Neural progenitor cell (in vitro differentiated cells): ENCODE measurements at regions not wholly inside any gene's neighbourhood (a gene's known extent, or its start where the extent isn't known, plus 50 kb on each side); places are given as distances from the start of the nearest gene placed in this dataset.
"Not testable (repeated sequence)": the region's sequence is repeated elsewhere in the genome, so short reads cannot be mapped to it uniquely, and the experiment has no call there.

ENCODE experiments used
- DNase-seq: peaks from one replicate; pipeline ENCODE4 v3.0.0-alpha.2; 2016; ENCODE audit warnings: low spot score
- H2AFZ ChIP-seq: fragments of 200-600 bp; sonication (generic); replicated peaks from 2 replicates; pipeline ENCODE4 v1.6.1; 2016; ENCODE audit warnings: antibody characterized with exemption
- H3F3A ChIP-seq: fragments of 200-600 bp; sonication (generic); 2 replicates; pipeline ENCODE4 v1.6.1; 2016; ENCODE audit warnings: antibody characterized with exemption, low read depth
- H3K27ac ChIP-seq: fragments of 200-600 bp; sonication (generic); 2 replicates; pipeline ENCODE4 v1.5.1; 2016; ENCODE audit warnings: mild to moderate bottlenecking
- H3K27me3 ChIP-seq: fragments of 200-600 bp; sonication (generic); 2 replicates; pipeline ENCODE4 v1.6.1; 2016; ENCODE audit warnings: mild to moderate bottlenecking, moderate library complexity
- H3K36me3 ChIP-seq: fragments of 200-600 bp; sonication (generic); 2 replicates; pipeline ENCODE4 v1.5.1; 2016
- H3K4me1 ChIP-seq: fragments of 200-600 bp; sonication (generic); 2 replicates; pipeline ENCODE4 v1.6.1; 2016; ENCODE audit warnings: mixed run types
- H3K4me2 ChIP-seq: fragments of 200-600 bp; sonication (generic); 2 replicates; pipeline ENCODE4 v1.6.1; 2016
- H3K4me3 ChIP-seq: fragments of 200-600 bp; sonication (generic); 2 replicates; pipeline ENCODE4 v1.5.1; 2016
- H3K79me2 ChIP-seq: fragments of 200-600 bp; sonication (generic); 2 replicates; pipeline ENCODE4 v1.6.1; 2016; ENCODE audit warnings: low read depth
- H3K9ac ChIP-seq: fragments of 200-600 bp; sonication (generic); 2 replicates; pipeline ENCODE4 v1.6.1; 2016
- H3K9me3 ChIP-seq: fragments of 200-600 bp; sonication (generic); 2 replicates; pipeline ENCODE4 v1.5.1; 2016; ENCODE audit warnings: low read depth
- H4K20me1 ChIP-seq: fragments of 200-600 bp; sonication (generic); 2 replicates; pipeline ENCODE4 v1.6.1; 2016; ENCODE audit warnings: low read depth
- H3K27ac Mint-ChIP-seq: 3 replicates; pipeline ENCODE4 v1.8.0; 2021; ENCODE audit warnings: mixed read lengths
- H3K27me3 Mint-ChIP-seq: 2 replicates; pipeline ENCODE4 v1.8.0; 2022; ENCODE audit warnings: low read depth, mild to moderate bottlenecking, inconsistent platforms, moderate library complexity, mixed read lengths; ENCODE audit not compliant: insufficient read depth
- H3K36me3 Mint-ChIP-seq: 3 replicates; pipeline ENCODE4 v1.8.0; 2021; ENCODE audit warnings: mixed read lengths
- H3K4me1 Mint-ChIP-seq: 3 replicates; pipeline ENCODE4 v1.8.0; 2021; ENCODE audit warnings: mixed read lengths
- H3K4me3 Mint-ChIP-seq: 3 replicates; pipeline ENCODE4 v1.8.0; 2021; ENCODE audit warnings: mild to moderate bottlenecking, moderate library complexity, mixed read lengths
- H3K9me3 Mint-ChIP-seq: 3 replicates; pipeline ENCODE4 v1.8.0; 2020; ENCODE audit warnings: mixed read lengths
- EZH2 ChIP-seq: fragments of 200-600 bp; sonication (generic); IDR thresholded peaks from 2 replicates; pipeline ENCODE4 v1.6.1; 2017; ENCODE audit warnings: antibody characterized with exemption, mild to moderate bottlenecking, moderate library complexity
- EZH2phosphoT487 ChIP-seq: fragments of 200-600 bp; sonication (generic); IDR thresholded peaks from 2 replicates; pipeline ENCODE4 v1.6.1; 2017; ENCODE audit warnings: antibody characterized with exemption
- TF ChIP-seq, protein P1 (sequence below): fragments of 200-600 bp; sonication (generic); IDR thresholded peaks from 2 replicates; pipeline ENCODE4 v1.5.1; 2017; ENCODE audit warnings: antibody characterized with exemption, mild to moderate bottlenecking

DNA sequence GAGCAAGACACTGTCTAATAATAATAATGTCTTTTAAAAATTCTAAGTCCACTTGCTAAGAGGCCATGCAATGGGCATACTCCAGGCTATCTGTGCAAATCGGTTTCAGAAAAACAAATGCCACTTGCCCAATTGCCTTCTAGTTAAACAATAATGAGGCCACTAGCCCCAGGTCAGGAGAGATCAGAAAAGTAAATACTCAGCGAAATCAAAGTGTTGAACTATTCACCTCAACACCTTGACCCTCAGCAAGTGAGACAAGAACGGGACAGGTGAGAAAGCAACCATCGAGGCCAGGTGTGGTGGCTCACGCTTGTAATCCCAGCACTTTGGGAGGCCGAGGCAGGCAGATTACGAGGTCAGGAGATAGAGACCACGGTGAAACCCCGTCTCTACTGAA is 72.3 kb upstream of the SYN3 start:
- H3K9me3 ChIP-seq, result no peaks in the 10 kb centered on the region
- no peaks in the 10 kb centered on the region for H4K20me1 ChIP-seq
- H3K36me3 Mint-ChIP-seq, result no peaks in the 10 kb centered on the region
- no peak overlapping the region for H3K4me3 Mint-ChIP-seq
- no peaks in the 10 kb centered on the region for H3K36me3 ChIP-seq
- H3F3A ChIP-seq, result no peaks in the 10 kb centered on the region
- no peak overlapping the region for H3K4me3 ChIP-seq
- no peak for TF ChIP-seq EZH2
- TF ChIP-seq, protein P1, sequence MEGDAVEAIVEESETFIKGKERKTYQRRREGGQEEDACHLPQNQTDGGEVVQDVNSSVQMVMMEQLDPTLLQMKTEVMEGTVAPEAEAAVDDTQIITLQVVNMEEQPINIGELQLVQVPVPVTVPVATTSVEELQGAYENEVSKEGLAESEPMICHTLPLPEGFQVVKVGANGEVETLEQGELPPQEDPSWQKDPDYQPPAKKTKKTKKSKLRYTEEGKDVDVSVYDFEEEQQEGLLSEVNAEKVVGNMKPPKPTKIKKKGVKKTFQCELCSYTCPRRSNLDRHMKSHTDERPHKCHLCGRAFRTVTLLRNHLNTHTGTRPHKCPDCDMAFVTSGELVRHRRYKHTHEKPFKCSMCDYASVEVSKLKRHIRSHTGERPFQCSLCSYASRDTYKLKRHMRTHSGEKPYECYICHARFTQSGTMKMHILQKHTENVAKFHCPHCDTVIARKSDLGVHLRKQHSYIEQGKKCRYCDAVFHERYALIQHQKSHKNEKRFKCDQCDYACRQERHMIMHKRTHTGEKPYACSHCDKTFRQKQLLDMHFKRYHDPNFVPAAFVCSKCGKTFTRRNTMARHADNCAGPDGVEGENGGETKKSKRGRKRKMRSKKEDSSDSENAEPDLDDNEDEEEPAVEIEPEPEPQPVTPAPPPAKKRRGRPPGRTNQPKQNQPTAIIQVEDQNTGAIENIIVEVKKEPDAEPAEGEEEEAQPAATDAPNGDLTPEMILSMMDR, result no peak
- TF ChIP-seq EZH2phosphoT487, result no peak
- no peaks in the 10 kb centered on the region for H3K4me1 Mint-ChIP-seq
- no peaks in the 10 kb centered on the region for H3K4me1 ChIP-seq
- H2AFZ ChIP-seq, result no peak overlapping the region
- no peaks in the 10 kb centered on the region for H3K79me2 ChIP-seq
- no peak overlapping the region for H3K27ac Mint-ChIP-seq
- no peak overlapping the region for H3K4me2 ChIP-seq
- no peak overlapping the region for H3K27ac ChIP-seq
- peaks cover 2% of the 10 kb centered on the region for H3K27me3 Mint-ChIP-seq
- DNase-seq, result no peak
- peaks cover 9% of the 10 kb centered on the region for H3K27me3 ChIP-seq
- no peak overlapping the region for H3K9ac ChIP-seq
- H3K9me3 Mint-ChIP-seq, result no peaks in the 10 kb centered on the region

- no peaks in the 10 kb centered on the region for H3K4me1 Mint-ChIP-seq
- no peaks in the 10 kb centered on the region for H3K9me3 Mint-ChIP-seq
- H3K27me3 Mint-ChIP-seq, result peaks cover 2% of the 10 kb centered on the region
- Histone ChIP-seq H3F3A (no peaks in the 10 kb centered on the region), H3K4me1 (no peaks in the 10 kb centered on the region), H4K20me1 (no peaks in the 10 kb centered on the region), H3K27me3 (peaks cover 9% of the 10 kb centered on the region), H2AFZ (no peak overlapping the region), H3K4me2 (no peak overlapping the region), H3K79me2 (no peaks in the 10 kb centered on the region), H3K9ac (no peak overlapping the region), H3K36me3 (no peaks in the 10 kb centered on the region), H3K27ac (no peak overlapping the region), H3K9me3 (no peaks in the 10 kb centered on the region), H3K4me3 (no peak overlapping the region)
- H3K27ac Mint-ChIP-seq, result no peak overlapping the region
- TF ChIP-seq EZH2 (no peak), EZH2phosphoT487 (no peak)
- TF ChIP-seq, protein P1, result no peak
- DNase-seq, result no peak
- no peaks in the 10 kb centered on the region for H3K36me3 Mint-ChIP-seq
- H3K4me3 Mint-ChIP-seq, result no peak overlapping the region
These were observed 71.4 kb upstream of the SYN3 start for GRCh38 chr22:33129621-33130020.

- peaks cover 9% of the 10 kb centered on the region for H3K27me3 ChIP-seq
- no peak overlapping the region for H2AFZ ChIP-seq
- no peaks in the 10 kb centered on the region for H3K4me1 ChIP-seq
- no peaks in the 10 kb centered on the region for H3K9me3 Mint-ChIP-seq
- no peak overlapping the region for H3K9ac ChIP-seq
- H3K79me2 ChIP-seq, result no peaks in the 10 kb centered on the region
- no peaks in the 10 kb centered on the region for H4K20me1 ChIP-seq
- no peaks in the 10 kb centered on the region for H3F3A ChIP-seq
- H3K27ac ChIP-seq, result no peak overlapping the region
- no peaks in the 10 kb centered on the region for H3K36me3 ChIP-seq
- no peaks in the 10 kb centered on the region for H3K27me3 Mint-ChIP-seq
- TF ChIP-seq, protein P1, result peak; percentile 64
- TF ChIP-seq EZH2phosphoT487, result no peak
- H3K4me1 Mint-ChIP-seq, result no peaks in the 10 kb centered on the region
- no peaks in the 10 kb centered on the region for H3K9me3 ChIP-seq
- H3K27ac Mint-ChIP-seq, result no peak overlapping the region
- H3K4me3 ChIP-seq, result no peak overlapping the region
- no peak overlapping the region for H3K4me3 Mint-ChIP-seq
- H3K36me3 Mint-ChIP-seq, result no peaks in the 10 kb centered on the region
- DNase-seq, result peak; percentile 64
- H3K4me2 ChIP-seq, result no peak overlapping the region
These were observed 68.7 kb upstream of the SYN3 start for GRCh38 chr22:33126881-33127280.

- no peak overlapping the region for H3K27ac ChIP-seq
- no peak overlapping the region for H2AFZ ChIP-seq
- Mint-ChIP-seq H3K9me3 (no peaks in the 10 kb centered on the region), H3K27ac (no peak overlapping the region), H3K4me1 (no peaks in the 10 kb centered on the region), H3K4me3 (no peak overlapping the region), H3K36me3 (no peaks in the 10 kb centered on the region), H3K27me3 (no peaks in the 10 kb centered on the region)
- no peak overlapping the region for H3K9ac ChIP-seq
- H3K4me1 ChIP-seq, result no peaks in the 10 kb centered on the region
- no peaks in the 10 kb centered on the region for H3F3A ChIP-seq
- peaks cover 9% of the 10 kb centered on the region for H3K27me3 ChIP-seq
- DNase-seq, result no peak
- no peaks in the 10 kb centered on the region for H4K20me1 ChIP-seq
- no peaks in the 10 kb centered on the region for H3K36me3 ChIP-seq
- TF ChIP-seq, protein P1, result no peak
- no peak for TF ChIP-seq EZH2phosphoT487
- TF ChIP-seq EZH2, result no peak
- no peaks in the 10 kb centered on the region for H3K79me2 ChIP-seq
- H3K4me2 ChIP-seq, result no peak overlapping the region
- H3K4me3 ChIP-seq, result no peak overlapping the region
- no peaks in the 10 kb centered on the region for H3K9me3 ChIP-seq
These were observed 66.3 kb upstream of the SYN3 start for GRCh38 chr22:33124471-33124870.

GRCh38 chr22:33122439-33122838 is 64.3 kb upstream of the SYN3 start:
- H3K4me2 ChIP-seq, H3K4me1 ChIP-seq, H3K36me3 ChIP-seq, H3K36me3 Mint-ChIP-seq, H4K20me1 ChIP-seq, H3K4me3 Mint-ChIP-seq, H3K27me3 ChIP-seq, H3K4me3 ChIP-seq, H3K27ac Mint-ChIP-seq, H3K27ac ChIP-seq, H3K27me3 Mint-ChIP-seq, H2AFZ ChIP-seq, H3K79me2 ChIP-seq, DNase-seq, H3K4me1 Mint-ChIP-seq, H3F3A ChIP-seq, H3K9ac ChIP-seq, H3K9me3 Mint-ChIP-seq, H3K9me3 ChIP-seq: not testable (repeated sequence)
